HG03575 (cell line): ENCODE measurements at regions not wholly inside any gene's neighbourhood (a gene's known extent, or its start where the extent isn't known, plus 50 kb on each side); places are given as distances from the start of the nearest gene placed in this dataset.

Source experiments
- ATAC-seq: cut with Tn5 transposase; IDR thresholded peaks from one replicate; pipeline ENCODE4 v1.9.1; 2021; ENCODE audit not compliant: unreplicated experiment, insufficient number of reproducible peaks, low FRiP score; ENCODE audit errors: extremely low read depth

DNA sequence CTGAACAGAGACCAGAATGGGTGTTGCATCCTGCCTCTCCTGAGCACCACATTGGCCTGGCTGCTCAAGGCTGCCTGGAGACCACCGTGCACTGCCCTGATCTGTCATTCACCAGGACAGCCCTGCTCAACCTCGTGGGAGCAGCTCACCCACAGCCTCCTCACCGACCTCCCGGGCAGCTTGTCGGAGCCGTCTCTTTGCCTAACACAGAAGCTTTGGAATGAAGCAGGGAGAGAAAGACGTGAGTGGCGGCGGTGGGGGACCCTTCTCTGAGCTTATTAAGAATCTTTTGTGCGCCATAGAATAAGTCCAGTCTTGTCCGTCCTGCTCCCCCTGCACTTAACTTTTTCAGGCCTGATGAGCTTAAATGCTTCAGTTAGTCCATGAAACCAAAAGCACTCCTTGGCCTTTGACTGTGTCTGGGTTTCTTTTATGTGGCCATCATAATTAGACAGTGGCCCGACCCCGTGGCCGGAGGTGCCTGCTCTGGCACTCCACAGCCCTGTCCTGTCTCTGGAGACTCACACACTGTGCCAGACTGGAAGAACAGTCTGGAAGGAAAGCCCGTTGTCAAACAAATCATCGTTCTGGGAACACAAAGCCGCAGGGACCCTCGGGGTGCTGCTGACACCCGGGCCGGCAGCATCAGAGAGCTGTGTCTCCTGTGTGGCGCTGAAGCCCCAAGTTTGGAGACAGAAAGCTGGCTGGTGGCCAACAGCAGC lies 192.8 kb downstream of the BCOR start:
- no peak for ATAC-seq

DNA sequence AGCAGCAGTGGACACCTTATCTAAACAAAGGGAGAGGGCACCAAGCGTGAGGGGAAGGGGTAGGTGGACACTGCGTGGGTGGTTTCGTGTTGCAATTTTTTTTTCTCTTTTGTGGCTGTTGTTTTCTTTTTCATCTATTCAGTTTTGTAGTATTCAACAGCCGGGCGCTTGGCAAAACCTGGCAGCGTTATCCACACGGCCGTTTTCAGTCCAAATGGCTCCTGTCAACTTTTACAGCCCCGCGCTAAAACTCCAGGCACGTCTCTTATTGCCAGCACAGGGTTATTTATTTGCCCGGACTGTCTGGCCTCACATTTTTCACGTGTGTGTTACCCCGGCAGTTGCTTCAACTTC lies 192.2 kb downstream of the BCOR start:
- ATAC-seq: no peak

DNA sequence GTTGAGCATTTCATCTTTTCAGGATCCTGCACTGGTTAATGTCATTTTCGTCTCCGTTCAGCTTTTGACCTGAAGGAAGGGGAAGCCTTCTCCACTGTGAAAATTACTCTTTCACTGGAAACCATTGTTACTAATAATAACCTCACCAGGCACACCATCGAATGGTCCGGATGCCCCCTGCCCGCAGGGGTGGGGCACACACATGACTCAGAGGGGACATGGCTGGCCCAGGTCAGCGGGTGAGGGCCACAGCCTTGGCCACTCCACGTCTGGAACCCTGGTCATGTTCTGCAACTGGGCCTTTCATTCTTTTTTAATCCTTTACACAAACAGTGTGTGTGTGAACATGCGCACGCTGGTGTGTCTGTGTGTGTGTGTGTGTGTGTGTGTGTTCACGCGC lies 191.8 kb downstream of the BCOR start:
- no peak for ATAC-seq

DNA sequence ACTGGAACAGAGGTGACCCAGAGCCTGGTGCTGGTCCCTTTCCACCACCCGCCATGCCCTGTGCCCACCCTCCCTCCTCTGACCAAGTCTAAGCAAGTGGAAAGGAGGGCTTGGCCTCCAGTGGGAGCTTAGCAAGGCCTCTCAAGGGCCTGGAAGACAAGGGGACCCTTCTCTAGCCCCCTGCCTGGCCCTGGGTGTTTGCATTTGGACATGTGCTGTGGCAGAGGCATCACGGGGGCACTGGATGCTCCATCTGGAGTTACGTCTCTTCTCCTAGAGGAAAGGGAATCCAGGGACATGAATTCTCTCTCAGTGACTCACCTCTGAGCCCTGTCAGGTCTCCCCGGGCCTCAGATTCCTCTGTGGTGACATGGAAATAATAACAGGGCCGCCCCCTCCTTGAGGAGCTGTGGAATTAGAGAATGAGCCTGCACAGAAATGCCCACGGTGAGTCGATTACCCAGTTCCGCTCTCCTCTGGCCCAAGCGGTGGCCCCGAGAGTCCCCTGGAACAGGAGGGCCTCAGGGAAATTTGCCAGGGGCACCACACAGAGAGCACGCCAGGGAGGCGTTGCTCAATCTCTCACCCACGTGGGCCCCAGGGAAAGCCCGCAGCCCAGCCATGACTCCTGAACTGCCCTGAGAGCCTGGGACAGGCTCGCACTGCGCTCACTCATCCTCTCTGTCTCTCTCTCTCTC lies 189.6 kb downstream of the BCOR start:
- no peak for ATAC-seq

DNA sequence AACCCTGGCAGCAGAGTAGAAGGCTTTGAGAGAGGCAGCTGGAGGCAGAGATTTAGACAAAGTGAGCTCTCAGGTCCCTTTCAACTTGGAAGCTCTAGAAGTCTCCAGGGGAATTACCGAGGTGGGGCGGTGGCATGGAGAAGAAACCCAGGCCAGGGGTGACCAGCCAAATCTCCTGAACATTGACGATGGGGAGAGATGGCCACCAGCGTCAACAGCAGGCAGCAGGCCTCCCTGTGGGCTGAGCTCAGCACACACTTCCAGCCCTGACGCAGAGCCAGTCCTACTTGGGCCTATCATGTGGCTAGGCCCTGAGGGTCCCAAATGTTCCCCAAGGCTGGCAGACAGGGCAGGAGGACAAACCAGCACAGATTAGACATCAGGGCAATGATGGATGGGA lies 187.8 kb downstream of the BCOR start:
- no peak for ATAC-seq

DNA sequence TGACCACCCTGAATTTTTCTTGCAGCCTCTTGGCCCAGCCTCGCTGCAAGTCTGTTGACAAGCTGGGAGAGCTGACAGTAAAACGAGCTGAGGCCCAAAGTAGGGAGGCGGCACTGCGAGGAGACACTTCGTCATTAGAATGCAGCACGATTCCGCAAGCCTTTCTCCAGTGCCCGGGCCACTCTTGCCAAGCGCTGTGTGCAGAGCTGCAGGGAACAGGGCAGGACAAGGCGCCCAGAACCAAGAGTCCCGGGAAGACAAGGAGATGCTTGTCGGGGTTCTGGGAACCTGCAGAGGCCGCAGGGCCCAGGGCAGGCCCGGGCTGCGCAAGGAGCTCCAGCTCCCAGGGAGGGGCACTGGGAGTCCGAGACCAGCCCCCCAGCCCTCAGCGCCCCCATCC lies 187.1 kb downstream of the BCOR start:
- no peak for ATAC-seq

DNA sequence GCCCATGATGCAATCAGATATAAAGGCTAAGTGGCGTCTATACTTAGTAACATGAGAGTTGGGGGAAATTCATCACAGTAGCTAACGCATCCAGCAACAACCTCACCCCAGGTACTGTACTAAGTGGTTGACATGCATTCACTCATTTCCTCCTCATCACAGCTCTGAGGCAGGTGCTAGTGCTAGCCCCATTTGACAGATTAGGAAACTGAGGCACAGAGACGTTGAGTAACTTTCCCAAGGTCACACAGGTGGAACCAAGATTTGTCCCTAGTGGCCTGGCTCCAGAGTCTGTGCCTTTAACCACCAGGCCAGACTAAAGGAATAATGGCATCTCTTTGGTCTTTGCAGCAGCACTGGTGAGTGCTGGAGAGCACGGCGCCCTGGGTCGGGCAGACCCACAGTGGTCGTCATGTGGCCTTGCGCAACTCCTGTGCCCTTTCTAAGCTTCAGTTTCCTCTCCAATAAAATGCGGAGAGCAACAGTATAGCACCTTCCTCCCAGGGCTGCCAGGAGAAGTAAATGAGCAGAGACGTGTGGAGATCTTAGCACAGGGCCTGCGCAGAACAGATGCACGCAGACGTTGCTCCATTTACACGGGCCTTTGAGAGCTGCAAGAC lies 186.4 kb downstream of the BCOR start:
- no peak for ATAC-seq

DNA sequence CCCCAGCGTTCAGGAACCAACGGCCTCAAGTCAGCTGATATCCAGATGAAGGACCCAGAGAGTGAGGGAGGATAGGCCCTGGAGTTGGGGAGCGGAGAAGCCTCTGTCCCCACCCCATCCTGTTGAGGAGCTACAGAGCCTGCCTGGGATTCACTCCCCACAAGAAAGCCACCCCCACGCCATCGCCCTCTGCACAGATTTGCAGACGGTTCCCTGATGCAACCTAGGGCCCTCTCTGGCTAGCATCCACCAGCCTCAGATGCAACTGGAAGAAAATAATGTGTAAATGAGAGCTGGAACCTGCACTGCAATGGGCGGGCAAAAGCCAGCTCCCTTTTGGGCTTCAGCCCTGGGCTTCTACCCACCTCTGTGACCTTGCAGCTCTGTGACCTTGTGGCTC lies 185.6 kb downstream of the BCOR start:
- no peak for ATAC-seq

DNA sequence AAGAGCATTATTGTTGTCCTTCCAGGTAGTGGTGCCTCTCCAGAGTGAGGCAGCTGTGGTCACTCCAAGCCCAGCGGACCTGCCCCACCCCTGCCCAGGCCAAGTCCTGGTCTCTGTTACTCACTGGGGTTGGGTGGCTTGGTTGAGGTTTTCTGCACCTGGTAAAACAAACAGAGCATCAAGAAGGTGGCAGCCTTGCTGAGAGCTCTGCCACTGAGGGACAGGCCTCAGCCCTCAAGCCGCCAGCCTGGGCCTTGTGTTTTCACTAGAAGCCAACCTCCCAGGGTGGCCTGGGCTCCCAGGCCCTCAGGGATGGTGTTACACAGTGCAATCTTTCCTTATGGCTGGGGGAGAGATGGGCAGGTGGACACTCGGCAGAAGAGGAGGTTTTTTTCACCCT lies 182.7 kb downstream of the BCOR start:
- ATAC-seq: no peak

DNA sequence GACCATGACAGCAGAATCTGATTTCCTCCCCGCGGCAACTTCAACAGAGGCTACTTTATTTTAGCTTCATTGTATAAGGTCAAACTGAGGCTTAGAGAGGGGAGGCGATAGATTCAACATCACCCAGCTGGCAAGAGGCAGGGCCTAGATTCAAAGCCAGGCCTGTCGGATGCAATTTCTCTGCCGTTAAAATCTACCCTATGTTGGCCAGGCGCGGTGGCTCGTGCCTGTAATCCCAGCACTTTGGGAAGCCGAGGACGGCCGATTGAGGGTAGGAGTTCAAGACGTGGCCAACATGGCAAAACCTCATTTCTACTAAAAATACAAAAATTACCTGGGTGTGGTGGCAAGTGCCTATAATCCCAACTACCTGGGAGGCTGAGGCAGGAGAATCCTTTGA lies 182.2 kb downstream of the BCOR start:
- no peak for ATAC-seq

DNA sequence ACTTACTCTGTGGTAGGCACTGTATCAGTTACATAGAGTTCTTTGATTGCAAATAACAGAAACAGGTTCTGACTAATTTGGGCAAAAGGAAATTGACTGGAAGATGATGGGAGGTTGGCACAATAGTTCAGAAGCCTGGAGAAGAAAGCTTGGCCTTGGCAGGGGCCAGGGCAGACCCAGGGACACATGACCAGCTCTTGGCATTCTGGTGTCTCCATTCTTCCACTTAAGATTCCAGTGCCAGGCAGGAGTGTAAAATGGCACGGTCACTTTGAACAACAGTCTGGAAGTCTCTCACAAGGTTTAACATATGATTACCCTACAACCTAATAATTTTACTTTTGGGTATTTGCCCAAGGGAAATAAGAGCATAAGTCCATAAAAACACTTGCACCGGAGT lies 175.9 kb downstream of the BCOR start:
- no peak for ATAC-seq

DNA sequence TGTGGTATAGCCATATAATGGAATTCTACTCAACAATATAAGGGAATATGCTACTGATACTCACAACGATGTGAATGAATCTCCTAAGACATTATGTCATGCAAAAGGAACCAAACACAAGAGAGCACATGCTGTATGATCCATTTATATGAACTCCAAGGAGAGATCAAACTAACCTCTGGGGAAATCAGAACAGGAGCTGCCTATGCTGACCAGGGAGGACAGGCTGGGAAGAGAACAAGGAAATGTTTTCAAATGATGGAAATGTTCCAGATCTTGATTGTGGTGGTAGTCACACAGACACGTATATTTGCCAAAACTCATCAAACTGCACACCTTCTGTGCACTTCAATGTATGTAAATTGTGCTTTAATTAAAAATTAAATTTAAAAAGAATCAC lies 175.3 kb downstream of the BCOR start:
- no peak for ATAC-seq

DNA sequence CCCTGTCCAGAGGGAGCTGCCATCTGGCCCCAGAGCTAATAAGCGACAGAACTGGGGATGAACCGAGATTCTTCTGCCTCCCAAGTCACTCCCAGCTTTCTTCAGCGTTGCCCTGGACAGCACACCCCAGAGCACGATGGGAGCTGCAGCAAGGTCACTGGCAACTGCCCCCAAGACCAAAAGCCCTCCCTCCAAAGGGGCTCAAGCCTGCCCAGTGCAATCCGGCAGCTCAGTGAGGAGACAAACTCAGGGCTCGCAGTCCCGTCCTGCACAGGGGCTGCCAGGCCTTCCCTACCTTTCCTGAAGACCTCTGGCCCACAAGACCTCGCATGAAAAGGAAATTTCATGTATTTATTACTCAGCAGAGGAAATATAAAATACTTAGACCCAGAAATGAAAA lies 174.8 kb downstream of the BCOR start:
- ATAC-seq: no peak

DNA sequence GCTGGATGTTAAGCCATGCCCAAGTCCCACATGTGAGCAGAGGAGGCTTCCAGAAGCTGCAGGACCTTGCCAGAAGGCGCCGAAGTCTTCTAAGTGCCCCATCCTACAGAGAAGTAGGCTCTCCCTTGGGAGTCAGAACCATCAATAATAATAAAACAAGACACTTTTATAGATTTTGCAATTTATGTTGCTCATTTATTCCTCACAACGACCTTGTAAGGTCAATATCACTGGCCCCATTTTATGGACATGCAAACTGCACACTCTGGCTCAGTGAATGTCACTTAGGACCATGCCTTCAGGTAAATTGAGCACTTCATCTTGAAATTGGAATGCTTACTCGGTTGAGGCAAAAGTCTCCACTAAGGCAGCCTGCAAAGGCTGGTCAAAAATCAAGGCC lies 170.4 kb downstream of the BCOR start:
- ATAC-seq: no peak

DNA sequence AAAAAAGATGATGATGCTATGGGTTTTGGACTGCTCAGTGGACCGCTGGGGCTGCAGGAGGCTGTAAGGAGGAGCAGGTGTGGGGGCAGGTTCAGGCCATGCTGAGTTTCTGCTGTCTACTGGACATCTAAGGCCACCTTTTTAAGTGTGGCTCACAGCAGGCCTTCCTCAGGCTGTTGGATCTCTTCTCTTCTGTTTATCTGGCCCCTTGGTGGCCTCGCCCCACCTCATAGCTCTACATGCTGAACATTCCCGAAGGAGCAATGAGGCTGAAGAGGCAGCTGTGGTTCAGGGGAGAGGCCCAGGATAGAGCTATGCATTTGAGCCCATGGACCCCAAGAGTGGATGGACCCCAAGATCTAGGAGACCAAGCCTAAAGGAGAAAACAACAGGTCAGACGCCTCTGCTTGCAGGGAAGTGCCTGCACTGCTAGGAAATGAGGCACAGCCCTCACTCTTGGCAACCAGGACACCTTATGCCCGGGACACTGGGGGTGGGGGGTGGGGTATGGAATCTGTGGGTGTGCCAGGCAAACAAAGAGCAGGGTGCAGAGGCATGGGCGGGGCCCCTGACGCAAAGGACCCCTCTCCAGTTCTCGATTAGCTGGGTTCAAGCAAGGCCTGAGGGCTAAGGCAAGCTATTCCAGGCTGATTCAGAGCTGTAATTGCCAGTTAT lies 168.9 kb downstream of the BCOR start:
- ATAC-seq: no peak

DNA sequence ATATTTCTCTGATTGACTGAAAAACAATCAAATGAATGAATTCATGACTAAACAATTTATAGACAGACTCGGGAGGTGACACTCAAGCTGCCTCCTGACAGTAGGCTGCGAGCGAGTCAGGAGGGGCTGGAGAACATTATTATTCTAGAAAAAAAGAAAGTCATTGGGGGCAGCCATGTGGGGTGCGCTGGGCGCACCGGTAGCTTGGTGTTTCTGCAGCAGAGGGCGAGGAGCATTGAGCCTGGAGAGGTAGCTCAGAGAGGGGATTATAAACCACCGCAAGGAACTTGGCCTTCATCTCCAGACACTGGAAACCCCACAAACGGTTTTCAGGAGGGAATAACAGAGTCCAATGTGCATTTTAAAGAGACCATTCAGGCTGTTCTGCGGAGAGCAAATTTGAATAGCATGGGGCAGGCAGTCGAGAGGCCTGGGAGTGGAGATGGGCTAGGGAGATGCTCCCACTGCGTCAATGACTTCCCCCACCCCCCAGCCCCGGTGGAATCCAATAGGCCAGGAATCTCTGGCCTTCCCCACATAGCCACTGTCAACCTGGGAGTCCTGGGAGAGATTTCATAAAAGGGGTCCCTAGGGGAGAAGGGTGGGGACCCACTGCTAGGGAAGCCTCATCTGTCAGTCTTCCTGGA lies 168.3 kb downstream of the BCOR start:
- no peak for ATAC-seq

DNA sequence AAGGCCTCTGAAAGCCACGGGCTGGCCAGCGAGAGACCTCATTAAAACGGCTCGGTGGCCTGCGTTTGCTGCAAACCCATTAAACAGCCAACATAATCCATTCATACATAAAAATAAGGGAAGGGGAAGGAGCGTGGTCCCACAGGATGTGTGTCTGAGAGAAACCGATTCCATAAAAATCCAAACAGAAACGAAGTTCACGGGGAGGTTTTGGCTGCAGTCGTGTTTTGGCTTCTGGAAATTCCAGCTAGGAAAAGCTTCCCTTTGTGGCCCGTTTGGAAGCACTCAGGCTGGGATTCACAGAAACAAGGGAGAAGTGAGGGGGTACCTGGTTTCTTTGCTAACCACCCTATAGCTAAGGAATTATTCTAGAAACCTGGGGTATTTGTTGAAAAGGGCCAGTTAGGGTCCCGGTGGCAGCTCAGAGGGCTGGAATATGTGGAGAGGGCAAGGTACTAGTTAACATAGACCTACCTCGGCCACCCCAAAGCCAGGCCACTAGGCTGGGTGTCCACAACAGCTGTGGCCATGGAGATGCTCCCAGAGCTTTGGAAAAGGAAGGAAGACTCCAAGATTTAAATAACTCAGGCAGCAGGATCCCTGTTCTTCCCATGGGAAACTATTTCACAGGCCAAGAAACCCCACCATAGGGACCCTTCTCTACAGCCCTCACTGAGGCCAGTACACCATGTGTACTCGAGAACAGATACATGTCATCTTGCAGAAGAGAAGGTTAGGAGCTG lies 166.8 kb downstream of the BCOR start:
- no peak for ATAC-seq

DNA sequence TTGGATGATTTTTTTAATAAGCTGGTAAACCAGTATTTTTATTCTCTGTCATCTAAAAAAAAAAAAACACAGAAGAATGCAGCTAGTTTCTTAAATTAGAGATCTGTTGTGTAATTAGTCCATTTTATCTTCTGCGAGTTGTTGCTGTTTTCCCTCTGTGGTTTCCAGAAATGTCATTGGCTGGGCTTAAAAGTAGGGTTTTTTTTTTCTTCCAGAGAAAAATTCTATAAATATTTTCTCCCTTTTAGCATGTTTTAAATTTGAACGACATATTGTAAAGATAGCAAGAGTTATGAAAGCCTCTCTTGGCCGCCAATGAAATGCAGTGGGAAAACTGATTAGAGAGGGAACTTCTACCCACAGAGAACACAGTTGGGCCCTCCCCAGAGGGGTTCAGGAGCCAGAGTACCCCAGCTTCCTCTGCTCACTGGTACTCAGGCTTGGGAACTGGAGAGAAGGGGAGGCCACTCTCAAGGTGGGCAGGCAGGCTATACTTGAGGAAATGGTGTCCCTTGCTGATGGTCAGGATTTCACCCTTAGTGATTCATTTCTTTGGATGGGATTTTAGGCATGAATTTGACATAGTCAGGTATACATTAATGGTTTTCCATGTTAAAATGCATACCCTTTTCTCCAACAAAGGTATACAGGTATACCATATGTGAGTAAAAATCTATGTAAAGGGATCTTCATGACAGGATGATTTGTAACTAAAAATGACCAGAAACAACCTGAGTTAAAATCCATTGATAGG lies 166.1 kb downstream of the BCOR start:
- no peak for ATAC-seq
